Right cardiac atrium (tissue), 5 donors: ENCODE measurements at regions not wholly inside any gene's neighbourhood (a gene's known extent, or its start where the extent isn't known, plus 50 kb on each side); places are given as distances from the start of the nearest gene placed in this dataset.

ENCODE experiments used
- ATAC-seq, 2 donors: fragments of 200-7000 bp; cut with Tn5 transposase; one replicate each; pipeline versions ENCODE4 v1.8.0 to v1.9.1; 2020; ENCODE audit warnings: moderate library complexity in 2 of 2, mild to moderate bottlenecking in 1 of 2
- DNase-seq, 3 donors: peaks; one replicate each; pipeline ENCODE4 v3.0.0-alpha.2; 2020
- H3K27ac ChIP-seq: one replicate; pipeline ENCODE4 v1.5.1; 2013; ENCODE audit warnings: mild to moderate bottlenecking, low read length, control low read depth, moderate library complexity
- H3K27me3 ChIP-seq: one replicate; pipeline ENCODE4 v1.6.1; 2013; ENCODE audit not compliant: control insufficient read depth, insufficient read depth
- H3K4me1 ChIP-seq: one replicate; pipeline ENCODE4 v1.6.1; 2013; ENCODE audit warnings: low read length; ENCODE audit not compliant: control insufficient read depth, insufficient read depth
- H3K4me3 ChIP-seq: one replicate; pipeline ENCODE4 v1.5.1; 2013; ENCODE audit warnings: low read length, control low read depth
- H3K9me3 ChIP-seq: one replicate; pipeline ENCODE4 v1.6.1; 2013; ENCODE audit warnings: low read length; ENCODE audit not compliant: control insufficient read depth
- WGBS: extraction: QIAGEN DNeasy Blood & Tissue Kit; methylation state at CpG from one replicate; pipeline ENCODE4 v1.1.7; 2013; 5-methylcytosine and 5-hydroxymethylcytosine counted together
- intact Hi-C, 4 donors: fragments of 100-400 bp; cut with DNase I; formaldehyde crosslinking; loops; one replicate each; pipeline versions ENCODE4 v1.11.0 to v1.14.0; 2022 to 2023
- donor health status: healthy with polysubstance abuse.
- donor health status: DM: no; HTN: yes; CAD: no.
- donor health status: DM: no; HTN: no; CAD: no.
- donor health status: DM: no; HTN: yes; CAD: no; lungs with severe emphysema.
- donor health status: DM: yes; HTN: yes; CAD: no.

- intact Hi-C loops: loop anchor here in 1 of 4 donors (10.0 kb wide), 1 partner anchor 65 kb away; no protein-coding TSS in a partner anchor
- no peak overlapping the region for H3K4me3 ChIP-seq
- 70% methylated on average over 1 of the region's 1 CpG for WGBS
- no peak for ATAC-seq
- H3K9me3 ChIP-seq: no peaks in the 10 kb centered on the region
- no peak overlapping the region for H3K27ac ChIP-seq
- no peaks in the 10 kb centered on the region for H3K4me1 ChIP-seq
- no peak for DNase-seq
- no peaks in the 10 kb centered on the region for H3K27me3 ChIP-seq
Observed at GRCh38 chr16:52649870-52650269, 102.9 kb upstream of the TOX3 start.

- H3K27me3 ChIP-seq: no peaks in the 10 kb centered on the region
- no peaks in the 10 kb centered on the region for H3K4me1 ChIP-seq
- H3K9me3 ChIP-seq: no peaks in the 10 kb centered on the region
- WGBS: 66% methylated on average over 2 of the region's 2 CpGs
- DNase-seq (no peak), ATAC-seq (no peak)
- H3K4me3 ChIP-seq: no peak overlapping the region
- intact Hi-C loops: loop anchor here in 1 of 4 donors (10.0 kb wide), 1 partner anchor 63 kb away; no protein-coding TSS in a partner anchor
- H3K27ac ChIP-seq: no peak overlapping the region
Observed at GRCh38 chr16:52647588-52647987, 100.6 kb upstream of the TOX3 start.

- DNase-seq (no peak), ATAC-seq (no peak)
- H3K4me3 ChIP-seq: no peak overlapping the region
- intact Hi-C loops: loop anchor here in 1 of 4 donors (10.0 kb wide), 1 partner anchor 58 kb away; no protein-coding TSS in a partner anchor
- 57% methylated on average over 3 of the region's 3 CpGs for WGBS
- H3K27ac ChIP-seq: no peak overlapping the region
- no peaks in the 10 kb centered on the region for H3K4me1 ChIP-seq
- no peaks in the 10 kb centered on the region for H3K9me3 ChIP-seq
- H3K27me3 ChIP-seq: no peaks in the 10 kb centered on the region
Observed at GRCh38 chr16:52643006-52643405, 96.1 kb upstream of the TOX3 start.

- Histone ChIP-seq H3K27me3 (no peaks in the 10 kb centered on the region), H3K4me3 (no peak overlapping the region), H3K4me1 (no peaks in the 10 kb centered on the region), H3K9me3 (peaks cover 4% of the 10 kb centered on the region), H3K27ac (no peak overlapping the region)
- no peak for DNase-seq
- intact Hi-C loops: no loop called here
- WGBS: 75% methylated on average over 5 of the region's 5 CpGs
- ATAC-seq: no peak
Observed at GRCh38 chr16:52634528-52634927, 87.6 kb upstream of the TOX3 start.

GRCh38 chr16:52634104-52634503 lies 87.2 kb upstream of the TOX3 start:
- no peak for DNase-seq
- no peak for ATAC-seq
- WGBS: 37% methylated on average over 3 of the region's 3 CpGs
- H3K4me3 ChIP-seq: no peak overlapping the region
- no peaks in the 10 kb centered on the region for H3K27me3 ChIP-seq
- H3K9me3 ChIP-seq: peaks cover 4% of the 10 kb centered on the region
- intact Hi-C loops: no loop called here
- H3K27ac ChIP-seq: no peak overlapping the region
- H3K4me1 ChIP-seq: no peaks in the 10 kb centered on the region

GRCh38 chr16:52633230-52633629 lies 86.3 kb upstream of the TOX3 start:
- intact Hi-C loops: no loop called here
- H3K4me3 ChIP-seq: no peak overlapping the region
- DNase-seq (no peak), ATAC-seq (no peak)
- no peaks in the 10 kb centered on the region for H3K4me1 ChIP-seq
- no peak overlapping the region for H3K27ac ChIP-seq
- no peaks in the 10 kb centered on the region for H3K27me3 ChIP-seq
- WGBS: 89% methylated on average over 6 of the region's 6 CpGs
- peaks cover 4% of the 10 kb centered on the region for H3K9me3 ChIP-seq

GRCh38 chr16:52631711-52632110 lies 84.8 kb upstream of the TOX3 start:
- H3K4me1 ChIP-seq: no peaks in the 10 kb centered on the region
- intact Hi-C loops: no loop called here
- H3K27ac ChIP-seq: no peak overlapping the region
- DNase-seq: no peak
- no peak for ATAC-seq
- no peak overlapping the region for H3K4me3 ChIP-seq
- peaks cover 4% of the 10 kb centered on the region for H3K9me3 ChIP-seq
- WGBS: 94% methylated on average over 2 of the region's 2 CpGs
- no peaks in the 10 kb centered on the region for H3K27me3 ChIP-seq

- DNase-seq: no peak
- no peaks in the 10 kb centered on the region for H3K4me1 ChIP-seq
- no peak overlapping the region for H3K27ac ChIP-seq
- ATAC-seq: no peak
- no peak overlapping the region for H3K4me3 ChIP-seq
- intact Hi-C loops: no loop called here
- H3K9me3 ChIP-seq: peaks cover 4% of the 10 kb centered on the region
- WGBS: 70% methylated on average over 2 of the region's 2 CpGs
- no peaks in the 10 kb centered on the region for H3K27me3 ChIP-seq
Observed at GRCh38 chr16:52630711-52631110, 83.8 kb upstream of the TOX3 start.

- Histone ChIP-seq H3K4me1 (no peaks in the 10 kb centered on the region), H3K4me3 (no peak overlapping the region), H3K9me3 (peaks cover 4% of the 10 kb centered on the region), H3K27me3 (no peaks in the 10 kb centered on the region), H3K27ac (no peak overlapping the region)
- WGBS: 62% methylated on average over 4 of the region's 4 CpGs
- ATAC-seq (no peak), DNase-seq (no peak)
- intact Hi-C loops: no loop called here
Observed at GRCh38 chr16:52629296-52629695, 82.4 kb upstream of the TOX3 start.

GRCh38 chr16:52624891-52625290 lies 77.9 kb upstream of the TOX3 start:
- no peak overlapping the region for H3K27ac ChIP-seq
- intact Hi-C loops: no loop called here
- no peak overlapping the region for H3K4me3 ChIP-seq
- no peaks in the 10 kb centered on the region for H3K9me3 ChIP-seq
- no peak for ATAC-seq
- 82% methylated on average over 2 of the region's 2 CpGs for WGBS
- no peaks in the 10 kb centered on the region for H3K27me3 ChIP-seq
- H3K4me1 ChIP-seq: no peaks in the 10 kb centered on the region
- no peak for DNase-seq

GRCh38 chr16:52621651-52622050 lies 74.7 kb upstream of the TOX3 start:
- Histone ChIP-seq H3K4me1 (no peaks in the 10 kb centered on the region), H3K27me3 (no peaks in the 10 kb centered on the region), H3K27ac (no peak overlapping the region), H3K9me3 (no peaks in the 10 kb centered on the region), H3K4me3 (no peak overlapping the region)
- no peak for ATAC-seq
- intact Hi-C loops: no loop called here
- WGBS: 84% methylated on average over 5 of the region's 5 CpGs
- no peak for DNase-seq

GRCh38 chr16:52618753-52619497 lies 72.0 kb upstream of the TOX3 start:
- ATAC-seq (no peak), DNase-seq (no peak)
- H3K27ac ChIP-seq: no peak overlapping the region
- intact Hi-C loops: no loop called here
- no peaks in the 10 kb centered on the region for H3K9me3 ChIP-seq
- H3K27me3 ChIP-seq: no peaks in the 10 kb centered on the region
- WGBS: 72% methylated on average over 3 of the region's 3 CpGs
- H3K4me1 ChIP-seq: no peaks in the 10 kb centered on the region
- no peak overlapping the region for H3K4me3 ChIP-seq
